Naive B cell (primary cell): ENCODE measurements at regions not wholly inside any gene's neighbourhood (a gene's known extent, or its start where the extent isn't known, plus 50 kb on each side); places are given as distances from the start of the nearest gene placed in this dataset.

ENCODE experiments used
- ATAC-seq, 2 donors: fragments of 150-1000 bp; cut with Tn5 transposase; 2 replicates each; pipeline ENCODE4 v1.10.0; 2021; ENCODE audit warnings: low read depth in 2 of 2, mild to moderate bottlenecking in 2 of 2, moderate library complexity in 2 of 2
- DNase-seq: peaks from one replicate; pipeline ENCODE4 v3.0.0; 2022
- H3K27ac Mint-ChIP-seq, 6 donors: one replicate each; pipeline ENCODE4 v1.8.0; 2020 to 2022; ENCODE audit warnings: mild to moderate bottlenecking in 6 of 6, mixed read lengths in 6 of 6, moderate library complexity in 5 of 6, inconsistent platforms in 2 of 6
- H3K27me3 Mint-ChIP-seq, 3 donors: one replicate each; pipeline ENCODE4 v1.8.0; 2021 to 2022; ENCODE audit warnings: mixed read lengths in 3 of 3, mild to moderate bottlenecking in 1 of 3
- H3K36me3 Mint-ChIP-seq, 2 donors: one replicate each; pipeline ENCODE4 v1.8.0; 2020 to 2022; ENCODE audit warnings: mixed read lengths in 2 of 2, inconsistent platforms in 1 of 2, mild to moderate bottlenecking in 1 of 2
- H3K4me1 Mint-ChIP-seq, 3 donors: one replicate each; pipeline ENCODE4 v1.8.0; 2020 to 2022; ENCODE audit warnings: mixed read lengths in 3 of 3, inconsistent platforms in 1 of 3, mild to moderate bottlenecking in 1 of 3, moderate library complexity in 1 of 3
- H3K4me3 Mint-ChIP-seq, 8 donors: one replicate each; pipeline ENCODE4 v1.8.0; 2020 to 2022; ENCODE audit warnings: mild to moderate bottlenecking in 8 of 8, mixed read lengths in 8 of 8, moderate library complexity in 8 of 8, inconsistent platforms in 2 of 8
- H3K9me3 Mint-ChIP-seq, 7 donors: one replicate each; pipeline ENCODE4 v1.8.0; 2020 to 2022; ENCODE audit warnings: mixed read lengths in 7 of 7, mild to moderate bottlenecking in 5 of 7, inconsistent platforms in 2 of 7, moderate library complexity in 1 of 7

DNA sequence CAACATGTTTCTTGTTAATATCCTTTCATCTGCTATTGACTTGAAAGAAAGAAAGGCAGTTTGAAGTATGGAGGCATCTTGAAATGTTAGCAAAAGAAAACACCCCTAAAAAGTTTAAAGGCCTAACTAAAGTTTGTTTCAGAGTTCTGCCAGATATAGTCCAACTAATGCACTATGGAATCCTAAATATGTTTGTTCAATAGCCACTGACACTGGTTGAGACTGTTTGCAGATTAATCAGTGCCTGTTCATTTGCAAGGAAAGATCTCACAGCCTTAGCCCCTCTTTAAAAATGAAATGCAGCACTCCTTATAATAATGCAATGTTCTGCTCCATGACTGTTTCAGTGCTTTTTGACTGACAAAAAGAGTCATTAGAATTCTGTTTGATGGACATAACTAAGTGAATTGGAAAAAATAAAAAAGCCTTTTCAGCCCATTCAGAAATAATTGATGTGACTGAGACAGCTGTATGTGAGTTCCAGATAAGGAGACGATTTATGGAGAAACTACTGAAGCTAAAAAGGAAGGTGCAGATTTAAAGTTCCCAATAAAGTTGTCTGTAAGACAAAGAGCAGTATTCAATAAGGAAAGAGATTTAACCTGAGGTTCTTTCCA, 192.0 kb downstream of the PCDH7 start:
- Mint-ChIP-seq H3K9me3 (peaks cover 0 to 21% (median 0%) of the 10 kb centered on the region in 7 donors), H3K4me3 (no peak overlapping the region), H3K27ac (no peak overlapping the region), H3K4me1 (no peaks in the 10 kb centered on the region), H3K36me3 (no peaks in the 10 kb centered on the region), H3K27me3 (no peaks in the 10 kb centered on the region)
- DNase-seq (no peak), ATAC-seq (no peak)

DNA sequence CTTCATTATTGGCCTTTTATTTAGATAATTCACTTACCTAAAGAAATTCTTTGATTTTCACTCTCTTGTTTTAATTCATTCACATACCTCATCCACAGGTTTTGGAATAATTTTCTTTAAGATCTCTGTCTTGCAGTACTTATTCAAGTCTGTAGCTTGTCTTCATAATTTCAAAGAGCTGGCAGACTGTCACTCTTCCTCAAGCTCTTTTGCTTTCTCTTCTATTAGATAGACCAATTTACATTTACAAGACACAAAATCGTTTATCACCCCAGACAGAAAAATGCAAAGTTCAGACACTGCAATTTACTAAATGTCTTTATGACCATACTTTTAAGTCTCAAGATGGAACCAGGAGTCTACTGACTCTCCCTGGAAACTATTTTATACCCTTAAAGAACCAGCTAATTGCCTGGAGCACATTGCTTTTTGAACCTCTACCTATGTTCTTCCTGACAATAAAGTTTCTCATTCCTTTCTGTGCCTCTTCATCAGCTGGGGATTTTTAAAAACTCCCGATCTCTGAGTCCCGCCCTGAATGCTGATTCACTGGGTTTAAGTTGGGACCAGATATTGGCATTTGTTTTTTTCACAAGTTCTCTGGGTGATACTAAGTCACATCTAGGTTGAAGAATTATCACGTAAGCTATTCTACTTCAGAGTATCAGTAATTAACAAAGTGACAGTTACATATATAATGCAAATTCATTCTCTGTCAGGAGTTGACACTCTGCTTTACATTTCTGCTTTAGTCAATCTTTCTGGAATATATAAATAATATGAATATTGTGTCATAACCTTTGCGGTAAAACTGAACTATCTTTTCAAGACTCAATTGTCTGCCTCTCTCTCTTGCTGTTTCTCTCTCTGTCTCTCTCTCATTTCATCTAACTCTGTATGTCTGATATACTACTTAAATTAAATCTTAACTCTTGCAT, 196.4 kb downstream of the PCDH7 start:
- Mint-ChIP-seq H3K27me3 (no peaks in the 10 kb centered on the region), H3K27ac (no peak overlapping the region), H3K9me3 (peaks cover 0 to 7% (median 0%) of the 10 kb centered on the region in 7 donors), H3K4me1 (no peaks in the 10 kb centered on the region), H3K36me3 (no peaks in the 10 kb centered on the region), H3K4me3 (no peak overlapping the region)
- ATAC-seq (no peak), DNase-seq (no peak)

DNA sequence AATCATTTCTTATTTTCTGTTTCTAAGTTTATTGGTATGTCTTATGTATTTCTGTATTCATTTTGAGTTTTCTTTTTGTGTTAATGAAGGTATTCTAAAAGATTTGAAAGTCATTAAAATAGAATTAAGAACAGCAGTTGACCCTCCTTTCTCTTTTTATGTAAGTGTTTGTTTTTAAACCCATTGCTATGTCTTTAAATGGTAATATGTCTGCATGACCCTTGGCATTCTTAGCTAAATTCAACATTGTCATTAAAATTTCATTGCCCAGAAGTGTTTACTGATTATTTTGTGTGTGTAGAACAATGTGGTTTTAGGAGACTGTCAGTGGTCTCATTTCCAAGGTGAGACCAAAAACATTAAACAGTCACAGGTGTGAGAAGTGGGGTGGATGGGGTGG, 197.8 kb downstream of the PCDH7 start:
- H3K36me3 Mint-ChIP-seq = no peaks in the 10 kb centered on the region
- peaks cover 0 to 7% (median 0%) of the 10 kb centered on the region in 7 donors for H3K9me3 Mint-ChIP-seq
- no peak for DNase-seq
- no peaks in the 10 kb centered on the region for H3K4me1 Mint-ChIP-seq
- no peak for ATAC-seq
- H3K27me3 Mint-ChIP-seq = no peaks in the 10 kb centered on the region
- H3K4me3 Mint-ChIP-seq = no peak overlapping the region
- no peak overlapping the region for H3K27ac Mint-ChIP-seq

DNA sequence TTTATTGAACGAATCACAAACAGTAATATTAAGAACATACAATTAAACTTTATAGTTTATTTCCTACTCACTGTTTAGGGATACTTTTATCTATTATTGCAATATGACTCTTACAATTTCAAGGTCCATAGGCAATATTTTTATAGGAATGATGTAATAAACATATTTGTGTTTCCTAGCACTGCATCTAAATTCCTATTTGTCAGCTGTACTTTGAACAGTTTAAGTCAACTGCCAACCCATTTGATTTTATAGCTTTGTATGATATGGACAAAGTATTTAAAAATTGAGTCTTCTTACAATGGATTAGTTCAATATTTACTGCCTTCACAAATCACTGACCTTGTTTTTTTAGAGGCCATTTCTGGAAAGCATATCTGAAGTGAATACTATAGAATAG, 199.3 kb downstream of the PCDH7 start:
- H3K4me3 Mint-ChIP-seq = no peak overlapping the region
- ATAC-seq (no peak), DNase-seq (no peak)
- no peaks in the 10 kb centered on the region for H3K4me1 Mint-ChIP-seq
- H3K27me3 Mint-ChIP-seq = no peaks in the 10 kb centered on the region
- H3K36me3 Mint-ChIP-seq = no peaks in the 10 kb centered on the region
- H3K9me3 Mint-ChIP-seq = peaks cover 0 to 7% (median 0%) of the 10 kb centered on the region in 7 donors
- no peak overlapping the region for H3K27ac Mint-ChIP-seq

DNA sequence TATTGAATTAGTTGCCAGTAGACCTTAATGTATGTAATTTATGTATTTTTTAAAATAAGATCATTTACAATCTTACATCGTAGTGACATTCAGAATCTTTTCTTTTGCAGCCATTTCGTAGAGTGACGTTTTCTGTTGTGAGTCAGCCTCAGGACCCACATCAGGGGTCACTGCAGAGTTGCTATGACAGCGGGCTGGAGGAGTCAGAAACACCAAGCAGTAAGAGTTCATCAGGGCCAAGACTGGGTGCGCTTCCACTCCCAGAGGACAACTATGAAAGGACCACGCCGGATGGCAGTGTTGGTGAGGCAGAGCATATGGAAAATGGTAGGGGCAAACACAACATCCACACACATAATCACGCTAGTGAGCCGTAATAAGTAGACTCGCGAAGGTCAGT, 199.9 kb downstream of the PCDH7 start:
- Mint-ChIP-seq H3K9me3 (peaks cover 0 to 7% (median 0%) of the 10 kb centered on the region in 7 donors), H3K36me3 (no peaks in the 10 kb centered on the region), H3K27ac (no peak overlapping the region), H3K27me3 (no peaks in the 10 kb centered on the region), H3K4me3 (no peak overlapping the region), H3K4me1 (no peaks in the 10 kb centered on the region)
- ATAC-seq = no peak
- no peak for DNase-seq

DNA sequence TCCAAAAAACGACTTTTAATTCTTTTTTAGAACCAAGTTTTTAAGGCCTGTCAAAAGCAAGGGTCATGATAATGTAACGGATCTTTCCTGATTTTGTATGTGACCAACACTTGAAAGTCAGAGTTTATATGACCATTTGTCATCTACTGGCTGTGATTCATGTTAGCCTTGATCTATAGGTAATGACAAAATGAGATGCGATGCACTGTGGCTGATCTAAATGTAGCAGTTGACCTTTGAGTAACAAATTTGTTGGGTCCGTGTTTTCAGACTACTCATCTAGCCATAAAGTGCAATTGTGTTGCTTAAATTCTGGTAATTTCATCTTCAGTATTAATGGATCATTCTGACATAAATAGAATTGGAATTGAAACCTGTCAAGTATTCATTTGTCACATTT, 202.5 kb downstream of the PCDH7 start:
- no peak for DNase-seq
- Mint-ChIP-seq H3K4me1 (no peaks in the 10 kb centered on the region), H3K36me3 (no peaks in the 10 kb centered on the region), H3K9me3 (no peaks in the 10 kb centered on the region), H3K4me3 (no peak overlapping the region), H3K27me3 (no peaks in the 10 kb centered on the region), H3K27ac (no peak overlapping the region)
- ATAC-seq = no peak

DNA sequence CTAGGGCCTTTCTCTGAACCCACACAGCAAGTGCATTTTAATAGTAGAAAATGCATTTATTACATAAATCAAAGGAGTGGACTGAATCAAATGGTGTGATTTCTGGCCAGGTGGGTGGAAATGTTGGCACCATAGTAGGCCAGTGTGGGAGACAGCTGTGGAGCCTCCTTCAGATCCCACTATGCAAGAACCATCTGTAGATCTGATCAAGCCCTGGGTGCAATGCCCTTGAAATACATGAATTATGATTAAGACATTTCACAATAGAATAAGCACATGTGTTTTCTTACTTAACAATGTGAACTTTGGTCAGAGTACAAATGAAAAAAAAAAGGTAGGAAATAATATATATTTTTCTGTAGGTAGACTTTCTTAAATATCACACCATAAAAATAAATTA, 204.3 kb downstream of the PCDH7 start:
- no peaks in the 10 kb centered on the region for H3K36me3 Mint-ChIP-seq

DNA sequence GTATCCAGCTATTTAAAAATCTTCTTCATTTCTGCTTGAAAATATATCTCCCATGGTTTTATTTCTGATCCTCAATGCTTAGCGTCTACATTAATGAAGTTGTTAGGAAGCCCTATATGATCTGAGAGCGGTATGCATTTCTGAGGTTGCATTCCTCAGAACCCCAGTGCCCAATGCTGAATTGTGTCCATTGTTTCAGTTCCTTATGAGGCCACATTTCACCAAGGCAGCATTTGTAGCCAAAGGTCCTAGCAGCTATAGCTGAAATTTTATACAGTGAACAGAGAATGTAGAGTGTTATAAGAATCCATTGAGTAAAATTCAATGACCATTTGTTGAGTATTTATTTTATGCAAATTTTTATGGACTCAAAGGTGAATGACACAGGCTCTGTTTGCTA, 209.5 kb downstream of the PCDH7 start:
- H3K4me1 Mint-ChIP-seq = no peaks in the 10 kb centered on the region
- H3K27ac Mint-ChIP-seq = no peak overlapping the region
- ATAC-seq (no peak), DNase-seq (no peak)
- no peaks in the 10 kb centered on the region for H3K27me3 Mint-ChIP-seq
- H3K4me3 Mint-ChIP-seq = no peak overlapping the region
- peaks cover 0 to 13% (median 0%) of the 10 kb centered on the region in 7 donors for H3K9me3 Mint-ChIP-seq
- H3K36me3 Mint-ChIP-seq = no peaks in the 10 kb centered on the region

More for the DNA sequence above, 204.3 kb downstream of the PCDH7 start:
- no peaks in the 10 kb centered on the region for H3K27me3 Mint-ChIP-seq
- no peak overlapping the region for H3K27ac Mint-ChIP-seq
- no peak overlapping the region for H3K4me3 Mint-ChIP-seq
- no peaks in the 10 kb centered on the region for H3K9me3 Mint-ChIP-seq
- ATAC-seq = no peak
- DNase-seq = no peak
- no peaks in the 10 kb centered on the region for H3K4me1 Mint-ChIP-seq

DNA sequence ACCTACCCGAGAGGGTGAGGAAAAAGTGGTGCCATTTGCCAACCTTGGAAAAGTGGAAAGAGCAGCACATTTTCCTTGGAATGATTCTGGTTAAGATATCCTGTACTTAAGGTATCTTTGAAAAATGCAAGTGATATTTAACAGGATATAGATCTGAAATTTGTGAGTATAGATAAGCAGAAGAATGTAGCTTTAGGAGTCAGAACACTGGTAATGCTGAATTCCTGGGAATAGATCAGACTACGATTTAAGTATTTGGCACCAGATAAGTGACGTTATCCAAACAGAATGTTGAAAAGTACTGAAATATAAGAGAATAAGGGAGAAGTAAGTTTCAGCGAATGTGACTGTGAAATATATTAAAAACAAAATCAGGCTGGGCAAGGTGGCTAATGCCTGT, 210.1 kb downstream of the PCDH7 start:
- H3K4me1 Mint-ChIP-seq = no peaks in the 10 kb centered on the region
- peak overlapping the region in 1 of 6 donors; percentile 24 for H3K27ac Mint-ChIP-seq
- H3K4me3 Mint-ChIP-seq = no peak overlapping the region
- no peak for ATAC-seq
- peaks cover 0 to 13% (median 0%) of the 10 kb centered on the region in 7 donors for H3K9me3 Mint-ChIP-seq
- no peaks in the 10 kb centered on the region for H3K27me3 Mint-ChIP-seq
- H3K36me3 Mint-ChIP-seq = no peaks in the 10 kb centered on the region
- no peak for DNase-seq

DNA sequence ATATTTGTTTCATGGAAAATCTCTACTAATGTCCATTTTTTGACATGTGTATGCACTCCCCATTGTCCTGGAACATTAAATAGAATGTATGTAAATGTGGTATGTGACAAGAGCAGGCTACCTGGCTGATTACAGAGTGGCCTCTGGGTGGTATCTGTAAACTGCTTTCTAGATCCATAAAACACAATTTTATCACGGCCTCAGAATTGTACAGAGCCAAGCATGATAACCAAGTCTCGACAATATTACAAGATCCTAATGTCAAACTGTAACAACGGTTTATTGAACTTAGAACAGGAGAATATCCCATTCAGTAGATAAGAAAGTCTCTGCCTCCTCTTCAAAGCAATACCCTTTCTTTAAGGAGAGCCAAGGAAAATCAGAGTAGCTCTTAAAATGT, 212.4 kb downstream of the PCDH7 start:
- Mint-ChIP-seq H3K4me3 (no peak overlapping the region), H3K27ac (no peak overlapping the region), H3K9me3 (peaks cover 0 to 13% (median 0%) of the 10 kb centered on the region in 7 donors), H3K27me3 (no peaks in the 10 kb centered on the region), H3K4me1 (no peaks in the 10 kb centered on the region), H3K36me3 (no peaks in the 10 kb centered on the region)
- DNase-seq = no peak
- ATAC-seq = no peak

DNA sequence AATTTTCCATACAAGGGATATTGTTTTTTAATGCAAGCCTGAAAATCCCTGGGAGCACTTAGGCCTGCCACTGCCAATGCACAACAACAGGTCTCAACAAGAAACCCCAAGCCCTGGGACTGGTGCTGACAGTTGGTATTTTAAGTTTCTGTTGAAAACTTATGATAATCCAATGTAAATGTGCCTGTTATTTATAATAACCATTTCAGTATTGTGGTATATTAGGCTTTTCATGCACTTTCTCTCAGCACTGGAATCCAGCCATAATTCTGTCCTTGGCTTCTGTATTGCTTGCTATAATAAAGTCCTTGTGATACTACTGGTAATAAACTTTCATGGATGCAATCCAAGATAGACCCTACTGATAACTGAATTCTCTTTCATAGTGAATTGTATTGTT, 218.9 kb downstream of the PCDH7 start:
- Mint-ChIP-seq H3K4me1 (no peaks in the 10 kb centered on the region), H3K4me3 (no peak overlapping the region), H3K27me3 (no peaks in the 10 kb centered on the region), H3K36me3 (no peaks in the 10 kb centered on the region), H3K27ac (no peak overlapping the region), H3K9me3 (peaks cover 0 to 3% (median 0%) of the 10 kb centered on the region in 7 donors)
- no peak for ATAC-seq
- no peak for DNase-seq

DNA sequence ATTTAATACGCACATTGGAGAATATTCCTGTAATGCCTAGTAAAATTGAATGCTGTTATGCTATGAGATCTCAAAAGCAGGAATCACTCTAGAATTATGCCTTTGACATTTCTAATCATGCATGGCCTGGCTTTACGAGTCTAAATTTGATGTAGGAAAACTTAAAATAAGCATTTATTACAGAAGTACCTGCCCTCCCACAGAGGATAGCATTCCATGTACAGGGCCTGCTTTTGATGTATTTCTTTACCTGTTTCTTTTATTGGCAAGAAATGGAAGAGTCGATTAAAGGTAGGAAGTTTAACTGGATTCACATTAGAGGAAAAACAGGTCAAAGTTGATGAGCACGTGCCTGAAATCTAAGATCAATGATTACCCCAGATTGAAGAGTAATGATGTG, 219.5 kb downstream of the PCDH7 start:
- ATAC-seq = no peak
- no peak overlapping the region for H3K4me3 Mint-ChIP-seq
- no peaks in the 10 kb centered on the region for H3K36me3 Mint-ChIP-seq
- H3K4me1 Mint-ChIP-seq = no peaks in the 10 kb centered on the region
- H3K27me3 Mint-ChIP-seq = no peaks in the 10 kb centered on the region
- no peak for DNase-seq
- peaks cover 0 to 3% (median 0%) of the 10 kb centered on the region in 7 donors for H3K9me3 Mint-ChIP-seq
- H3K27ac Mint-ChIP-seq = no peak overlapping the region

DNA sequence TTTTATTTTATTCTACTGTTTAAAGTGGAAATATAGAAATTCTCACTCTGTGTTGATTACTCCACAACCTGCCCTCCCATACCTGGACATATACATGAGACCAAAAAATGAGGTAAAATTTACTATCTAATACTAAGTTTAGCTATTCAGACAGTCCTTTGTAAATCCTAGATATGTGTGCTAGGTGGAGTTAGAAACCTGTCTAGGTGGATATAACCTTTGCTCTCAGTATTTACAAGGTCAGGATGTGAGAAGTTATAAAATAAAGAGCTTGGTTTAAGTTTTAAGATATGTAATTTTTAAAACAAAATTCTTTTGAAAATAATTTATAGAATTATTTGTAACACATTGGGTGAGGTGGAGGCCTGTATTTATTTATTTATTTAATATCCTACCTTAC, 221.5 kb downstream of the PCDH7 start:
- ATAC-seq (no peak), DNase-seq (no peak)
- Mint-ChIP-seq H3K27ac (no peak overlapping the region), H3K4me3 (no peak overlapping the region), H3K36me3 (no peaks in the 10 kb centered on the region), H3K9me3 (peaks cover 0 to 3% (median 0%) of the 10 kb centered on the region in 7 donors), H3K4me1 (no peaks in the 10 kb centered on the region), H3K27me3 (no peaks in the 10 kb centered on the region)

DNA sequence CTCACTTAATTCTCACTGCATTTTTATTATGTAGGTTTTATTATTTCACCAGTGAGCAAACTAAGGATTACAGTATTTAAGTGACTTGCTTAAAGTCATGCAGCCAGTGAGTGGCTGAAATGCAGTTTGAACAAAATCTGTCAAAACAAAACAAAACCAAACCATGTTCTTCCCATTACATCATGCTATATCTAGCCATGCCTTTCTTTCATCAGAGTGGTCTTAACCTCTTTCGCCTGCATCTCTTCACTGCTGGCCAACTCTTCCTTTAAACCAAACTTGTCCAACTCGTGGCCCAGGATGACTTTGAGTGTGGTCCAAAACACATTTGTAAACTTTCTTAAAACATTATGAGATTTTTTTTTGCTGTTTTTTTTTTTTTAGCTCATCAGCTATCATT, 223.2 kb downstream of the PCDH7 start:
- Mint-ChIP-seq H3K27ac (no peak overlapping the region), H3K27me3 (no peaks in the 10 kb centered on the region), H3K4me3 (no peak overlapping the region), H3K9me3 (peaks cover 0 to 3% (median 0%) of the 10 kb centered on the region in 7 donors), H3K36me3 (no peaks in the 10 kb centered on the region), H3K4me1 (no peaks in the 10 kb centered on the region)
- DNase-seq (no peak), ATAC-seq (no peak)
